MM.1S (cell line): ENCODE measurements at regions not wholly inside any gene's neighbourhood (a gene's known extent, or its start where the extent isn't known, plus 50 kb on each side); places are given as distances from the start of the nearest gene placed in this dataset.

ENCODE experiments used
- EZH2 ChIP-seq: fragments of 300-600 bp; sonication (generic); optimal IDR thresholded peaks from 2 replicates; pipeline ENCODE3; 2017; ENCODE audit warnings: low read depth, mild to moderate bottlenecking, antibody characterized with exemption, low read length, mixed read lengths
- EZH2phosphoT487 ChIP-seq: fragments of 300-600 bp; sonication (generic); IDR thresholded peaks from 2 replicates; pipeline ENCODE4 v1.6.1; 2018; ENCODE audit warnings: antibody characterized with exemption, low read length
- TF ChIP-seq, protein P1 (sequence below): fragments of 300-600 bp; sonication (generic); IDR thresholded peaks from 2 replicates; pipeline ENCODE4 v1.5.1; 2016; ENCODE audit warnings: antibody characterized with exemption, low read length, mixed read lengths

DNA sequence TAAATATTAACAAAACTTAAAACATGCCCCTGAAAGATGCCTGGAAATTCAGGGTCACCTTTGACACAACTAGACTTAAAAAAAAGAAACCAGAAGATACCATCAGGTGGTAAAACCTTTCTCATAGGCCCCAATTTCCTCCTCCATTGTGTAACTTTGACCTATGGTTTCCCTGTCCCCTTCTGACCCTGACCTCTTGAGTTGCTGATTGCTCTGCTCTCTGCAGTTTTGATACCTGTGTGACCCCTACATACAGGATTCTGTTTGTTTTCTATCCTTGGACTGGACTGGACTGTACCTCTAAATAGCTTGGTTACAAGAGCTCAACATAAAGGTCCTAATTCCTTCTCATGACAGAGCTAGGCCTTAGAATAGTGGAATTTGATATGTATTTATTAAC is 220.6 kb downstream of the ZIC4 start:
- no peak for TF ChIP-seq EZH2
- TF ChIP-seq, protein P1, sequence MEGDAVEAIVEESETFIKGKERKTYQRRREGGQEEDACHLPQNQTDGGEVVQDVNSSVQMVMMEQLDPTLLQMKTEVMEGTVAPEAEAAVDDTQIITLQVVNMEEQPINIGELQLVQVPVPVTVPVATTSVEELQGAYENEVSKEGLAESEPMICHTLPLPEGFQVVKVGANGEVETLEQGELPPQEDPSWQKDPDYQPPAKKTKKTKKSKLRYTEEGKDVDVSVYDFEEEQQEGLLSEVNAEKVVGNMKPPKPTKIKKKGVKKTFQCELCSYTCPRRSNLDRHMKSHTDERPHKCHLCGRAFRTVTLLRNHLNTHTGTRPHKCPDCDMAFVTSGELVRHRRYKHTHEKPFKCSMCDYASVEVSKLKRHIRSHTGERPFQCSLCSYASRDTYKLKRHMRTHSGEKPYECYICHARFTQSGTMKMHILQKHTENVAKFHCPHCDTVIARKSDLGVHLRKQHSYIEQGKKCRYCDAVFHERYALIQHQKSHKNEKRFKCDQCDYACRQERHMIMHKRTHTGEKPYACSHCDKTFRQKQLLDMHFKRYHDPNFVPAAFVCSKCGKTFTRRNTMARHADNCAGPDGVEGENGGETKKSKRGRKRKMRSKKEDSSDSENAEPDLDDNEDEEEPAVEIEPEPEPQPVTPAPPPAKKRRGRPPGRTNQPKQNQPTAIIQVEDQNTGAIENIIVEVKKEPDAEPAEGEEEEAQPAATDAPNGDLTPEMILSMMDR, result no peak
- TF ChIP-seq EZH2phosphoT487, result no peak
